Upper lobe of left lung (tissue), 4 donors: ENCODE measurements at regions not wholly inside any gene's neighbourhood (a gene's known extent, or its start where the extent isn't known, plus 50 kb on each side); places are given as distances from the start of the nearest gene placed in this dataset.

ENCODE experiments used
- EP300 ChIP-seq, 4 donors: sonication (generic); formaldehyde crosslinking; IDR thresholded peaks; one replicate each; pipeline ENCODE4 v1.5.1; 2017; ENCODE audit warnings: antibody characterized with exemption in 4 of 4, control low read depth in 2 of 4
- POLR2A ChIP-seq, 4 donors: fragments of 450-650 bp; IDR thresholded peaks; one replicate each; pipeline ENCODE4 v1.5.1; 2016 to 2017; ENCODE audit warnings: antibody characterized with exemption in 4 of 4, mild to moderate bottlenecking in 2 of 4
- POLR2AphosphoS5 ChIP-seq, 2 donors: sonication (generic); formaldehyde crosslinking; IDR thresholded peaks; one replicate each; pipeline ENCODE4 v1.5.1; 2017; ENCODE audit warnings: antibody characterized with exemption in 2 of 2
- TF ChIP-seq, protein P1 (sequence below), 6 experiments: fragments of 450-650 bp in 4 of 6; fragments of 200-600 bp in 2 of 6; sonication (generic) in 2 of 6; IDR thresholded peaks; one replicate each; pipeline ENCODE4 v1.5.1; 2016 to 2019; ENCODE audit warnings: antibody characterized with exemption in 6 of 6

- TF ChIP-seq, protein P1, sequence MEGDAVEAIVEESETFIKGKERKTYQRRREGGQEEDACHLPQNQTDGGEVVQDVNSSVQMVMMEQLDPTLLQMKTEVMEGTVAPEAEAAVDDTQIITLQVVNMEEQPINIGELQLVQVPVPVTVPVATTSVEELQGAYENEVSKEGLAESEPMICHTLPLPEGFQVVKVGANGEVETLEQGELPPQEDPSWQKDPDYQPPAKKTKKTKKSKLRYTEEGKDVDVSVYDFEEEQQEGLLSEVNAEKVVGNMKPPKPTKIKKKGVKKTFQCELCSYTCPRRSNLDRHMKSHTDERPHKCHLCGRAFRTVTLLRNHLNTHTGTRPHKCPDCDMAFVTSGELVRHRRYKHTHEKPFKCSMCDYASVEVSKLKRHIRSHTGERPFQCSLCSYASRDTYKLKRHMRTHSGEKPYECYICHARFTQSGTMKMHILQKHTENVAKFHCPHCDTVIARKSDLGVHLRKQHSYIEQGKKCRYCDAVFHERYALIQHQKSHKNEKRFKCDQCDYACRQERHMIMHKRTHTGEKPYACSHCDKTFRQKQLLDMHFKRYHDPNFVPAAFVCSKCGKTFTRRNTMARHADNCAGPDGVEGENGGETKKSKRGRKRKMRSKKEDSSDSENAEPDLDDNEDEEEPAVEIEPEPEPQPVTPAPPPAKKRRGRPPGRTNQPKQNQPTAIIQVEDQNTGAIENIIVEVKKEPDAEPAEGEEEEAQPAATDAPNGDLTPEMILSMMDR (IDR thresholded peaks at IDR 0.05) = no peak
- no peak for TF ChIP-seq POLR2A (IDR thresholded peaks at IDR 0.05)
- no peak for TF ChIP-seq POLR2AphosphoS5 (IDR thresholded peaks at IDR 0.05)
- TF ChIP-seq EP300 (IDR thresholded peaks at IDR 0.05) = no peak
Observed at GRCh38 chr2:236661061-236661761, 91.6 kb downstream of the ACKR3 start.
